ENCODE measurements at regions not wholly inside any gene's neighbourhood (a gene's known extent, or its start where the extent isn't known, plus 50 kb on each side); places are given as distances from the start of the nearest gene placed in this dataset.

- Mint-ChIP-seq H3K4me3 (ENCODE audit: unreplicated experiment) (no peak overlapping the region), H3K9me3 (ENCODE audit: unreplicated experiment) (no peaks in the 10 kb centered on the region), H3K27ac (ENCODE audit: unreplicated experiment) (no peak overlapping the region), H3K36me3 (ENCODE audit: unreplicated experiment) (no peaks in the 10 kb centered on the region), H3K27me3 (ENCODE audit: unreplicated experiment) (no peaks in the 10 kb centered on the region), H3K4me1 (ENCODE audit: low read depth, unreplicated experiment) (no peaks in the 10 kb centered on the region)
- no peak for DNase-seq
- TF ChIP-seq, protein P1, sequence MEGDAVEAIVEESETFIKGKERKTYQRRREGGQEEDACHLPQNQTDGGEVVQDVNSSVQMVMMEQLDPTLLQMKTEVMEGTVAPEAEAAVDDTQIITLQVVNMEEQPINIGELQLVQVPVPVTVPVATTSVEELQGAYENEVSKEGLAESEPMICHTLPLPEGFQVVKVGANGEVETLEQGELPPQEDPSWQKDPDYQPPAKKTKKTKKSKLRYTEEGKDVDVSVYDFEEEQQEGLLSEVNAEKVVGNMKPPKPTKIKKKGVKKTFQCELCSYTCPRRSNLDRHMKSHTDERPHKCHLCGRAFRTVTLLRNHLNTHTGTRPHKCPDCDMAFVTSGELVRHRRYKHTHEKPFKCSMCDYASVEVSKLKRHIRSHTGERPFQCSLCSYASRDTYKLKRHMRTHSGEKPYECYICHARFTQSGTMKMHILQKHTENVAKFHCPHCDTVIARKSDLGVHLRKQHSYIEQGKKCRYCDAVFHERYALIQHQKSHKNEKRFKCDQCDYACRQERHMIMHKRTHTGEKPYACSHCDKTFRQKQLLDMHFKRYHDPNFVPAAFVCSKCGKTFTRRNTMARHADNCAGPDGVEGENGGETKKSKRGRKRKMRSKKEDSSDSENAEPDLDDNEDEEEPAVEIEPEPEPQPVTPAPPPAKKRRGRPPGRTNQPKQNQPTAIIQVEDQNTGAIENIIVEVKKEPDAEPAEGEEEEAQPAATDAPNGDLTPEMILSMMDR (IDR thresholded peaks at IDR 0.05; ENCODE audit: partially characterized antibody, unreplicated experiment): no peak
These were observed 201.4 kb upstream of the USP25 start for GRCh38 chr21:15528346-15528745.

DNA sequence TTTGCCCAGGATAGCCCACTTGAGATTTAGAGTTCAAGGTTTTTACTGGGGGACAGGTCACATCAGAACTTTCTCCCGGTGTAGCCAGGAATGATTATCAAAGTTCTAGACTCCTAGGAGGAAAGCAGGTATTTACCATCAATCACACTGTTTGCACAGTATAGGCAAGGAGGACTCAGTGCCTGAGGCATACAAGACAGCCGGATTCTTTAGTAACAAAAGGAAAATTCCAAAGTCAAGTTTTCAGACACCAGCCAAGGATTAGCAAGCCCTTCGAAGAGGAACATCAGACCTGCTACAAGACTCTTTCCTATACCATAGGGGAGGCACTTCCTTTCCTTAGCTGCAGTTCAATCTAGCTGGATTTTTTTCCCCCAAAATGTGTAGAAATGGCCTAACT, 197.8 kb upstream of the USP25 start:
- Mint-ChIP-seq H3K36me3 (ENCODE audit: unreplicated experiment) (no peaks in the 10 kb centered on the region), H3K27me3 (ENCODE audit: unreplicated experiment) (no peaks in the 10 kb centered on the region), H3K27ac (ENCODE audit: unreplicated experiment) (no peak overlapping the region), H3K4me1 (ENCODE audit: low read depth, unreplicated experiment) (peaks cover 3% of the 10 kb centered on the region), H3K4me3 (ENCODE audit: unreplicated experiment) (no peak overlapping the region), H3K9me3 (ENCODE audit: unreplicated experiment) (no peaks in the 10 kb centered on the region)
- no peak for DNase-seq
- TF ChIP-seq, protein P1 (IDR thresholded peaks at IDR 0.05; ENCODE audit: partially characterized antibody, unreplicated experiment): no peak

GRCh38 chr21:15533618-15534017, 196.2 kb upstream of the USP25 start:
- no peaks in the 10 kb centered on the region for H3K9me3 Mint-ChIP-seq (ENCODE audit: unreplicated experiment)
- H3K4me1 Mint-ChIP-seq (ENCODE audit: low read depth, unreplicated experiment): peaks cover 4% of the 10 kb centered on the region
- DNase-seq: no peak
- H3K4me3 Mint-ChIP-seq (ENCODE audit: unreplicated experiment): no peak overlapping the region
- TF ChIP-seq, protein P1 (IDR thresholded peaks at IDR 0.05; ENCODE audit: partially characterized antibody, unreplicated experiment): no peak
- H3K27ac Mint-ChIP-seq (ENCODE audit: unreplicated experiment): no peak overlapping the region
- H3K36me3 Mint-ChIP-seq (ENCODE audit: unreplicated experiment): no peaks in the 10 kb centered on the region
- H3K27me3 Mint-ChIP-seq (ENCODE audit: unreplicated experiment): no peaks in the 10 kb centered on the region

DNA sequence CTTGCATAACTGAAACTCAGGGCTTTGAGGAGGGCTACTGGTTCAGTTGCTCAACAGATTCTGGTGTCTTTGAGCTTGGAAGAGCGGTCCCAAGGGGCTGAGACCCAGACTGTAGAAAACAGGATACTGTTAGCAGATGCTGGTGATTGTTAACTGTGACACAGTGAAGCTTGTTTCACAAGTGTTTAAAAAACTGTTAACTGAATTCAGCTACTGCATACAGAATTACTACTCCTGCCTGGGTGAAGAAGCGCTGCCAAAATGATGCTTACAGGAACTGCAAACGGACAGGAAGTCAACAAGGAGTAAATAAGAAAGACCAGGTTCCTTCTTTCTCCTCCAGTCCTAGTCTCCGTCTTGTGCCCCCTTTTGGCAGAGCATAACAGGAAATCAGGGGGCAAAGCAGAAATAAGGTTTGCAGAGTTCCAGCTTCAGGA, 195.3 kb upstream of the USP25 start:
- no peaks in the 10 kb centered on the region for H3K36me3 Mint-ChIP-seq (ENCODE audit: unreplicated experiment)
- H3K27me3 Mint-ChIP-seq (ENCODE audit: unreplicated experiment): no peaks in the 10 kb centered on the region
- peaks cover 5% of the 10 kb centered on the region for H3K4me1 Mint-ChIP-seq (ENCODE audit: low read depth, unreplicated experiment)
- no peak for DNase-seq
- no peaks in the 10 kb centered on the region for H3K9me3 Mint-ChIP-seq (ENCODE audit: unreplicated experiment)
- H3K4me3 Mint-ChIP-seq (ENCODE audit: unreplicated experiment): no peak overlapping the region
- no peak overlapping the region for H3K27ac Mint-ChIP-seq (ENCODE audit: unreplicated experiment)
- TF ChIP-seq, protein P1 (IDR thresholded peaks at IDR 0.05; ENCODE audit: partially characterized antibody, unreplicated experiment): no peak

DNA sequence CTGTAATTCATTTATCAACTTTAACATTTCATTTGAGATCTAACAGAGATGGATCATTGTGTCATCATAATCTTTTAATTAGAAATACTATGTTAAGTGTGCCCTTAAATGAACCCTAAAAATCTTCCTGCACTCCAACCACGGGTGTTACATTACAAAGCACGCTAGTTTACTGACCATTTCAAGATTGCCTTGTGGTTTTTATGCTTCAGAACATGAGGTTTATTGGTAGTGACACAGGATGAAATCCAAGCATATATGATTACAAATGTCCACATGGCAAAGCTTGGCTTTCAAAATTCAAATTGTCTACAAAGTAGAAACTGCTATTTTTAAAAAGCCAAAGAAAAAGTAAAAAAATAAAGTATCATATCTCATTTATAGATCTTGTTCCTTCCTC, 190.4 kb upstream of the USP25 start:
- DNase-seq: no peak
- Mint-ChIP-seq H3K9me3 (ENCODE audit: unreplicated experiment) (no peaks in the 10 kb centered on the region), H3K27me3 (ENCODE audit: unreplicated experiment) (no peaks in the 10 kb centered on the region), H3K36me3 (ENCODE audit: unreplicated experiment) (no peaks in the 10 kb centered on the region), H3K4me3 (ENCODE audit: unreplicated experiment) (no peak overlapping the region), H3K4me1 (ENCODE audit: low read depth, unreplicated experiment) (peaks cover 5% of the 10 kb centered on the region), H3K27ac (ENCODE audit: unreplicated experiment) (no peak overlapping the region)
- TF ChIP-seq, protein P1 (IDR thresholded peaks at IDR 0.05; ENCODE audit: partially characterized antibody, unreplicated experiment): no peak

Data from glutamatergic neuron (in vitro differentiated cells).